GM12878 (cell line): ENCODE measurements at regions not wholly inside any gene's neighbourhood (a gene's known extent, or its start where the extent isn't known, plus 50 kb on each side); places are given as distances from the start of the nearest gene placed in this dataset.

Experiments used
- ATAC-seq: fragments of 200-7000 bp; cut with Tn5 transposase; 3 replicates; pipeline ENCODE4 v1.9.1; 2020; ENCODE audit warnings: mild to moderate bottlenecking, moderate library complexity
- BruUV-seq: library from RNA; stranded (reverse); fragments of 400-500 nt; replicated peaks from 2 replicates; lab custom pipeline; 2021; lab: Mats Ljungman, UMichigan
- CTCF ChIA-PET: fragments of 300-600 bp; sonication (Branson Sonifier 250); formaldehyde crosslinking; extraction: SDS; loops from one replicate; lab custom pipeline; 2021; ENCODE audit warnings: inconsistent platforms; lab: Yijun Ruan, JAX
- POLR2A ChIA-PET: fragments of 350-600 bp; formaldehyde crosslinking; extraction: SDS; loops from one replicate; lab custom pipeline; 2021; ENCODE audit warnings: inconsistent platforms; lab: Charles Lee
- RAD21 ChIA-PET: fragments of 300-600 bp; sonication (Branson Sonifier 250); formaldehyde crosslinking; loops from one replicate; lab custom pipeline; 2023; ENCODE audit warnings: antibody characterized with exemption; ENCODE audit not compliant: unreplicated experiment; lab: Charles Lee
- SMC1A ChIA-PET: fragments of 300-600 bp; sonication (Branson Sonifier 250); formaldehyde crosslinking; loops from one replicate; lab custom pipeline; 2023; ENCODE audit not compliant: unreplicated experiment, uncharacterized antibody; lab: Charles Lee
- DNase-seq: peaks from one replicate; pipeline ENCODE4 v3.0.0-alpha.2; 2011; ENCODE audit warnings: low read depth, low spot score
- FAIRE-seq: peaks from 3 replicates; lab custom pipeline; 2011; peaks lifted over from hg19 to GRCh38; lab: Jason Lieb, UNC
- H2AFZ ChIP-seq: 2 replicates; pipeline ENCODE4 v1.6.0; 2011; ENCODE audit warnings: low read depth, low read length, control low read depth; ENCODE audit not compliant: control insufficient read depth
- H3K27ac ChIP-seq: 2 replicates; pipeline ENCODE4 v1.5.1; 2011; ENCODE audit warnings: control low read depth; ENCODE audit not compliant: control insufficient read depth, insufficient read depth
- H3K27me3 ChIP-seq, 2 experiments: replicated peaks in 1 of 2; 2 replicates each; pipeline versions ENCODE4 v1.6.0 to v1.6.1; 2011; ENCODE audit warnings: low read length in 1 of 2; ENCODE audit not compliant: control insufficient read depth in 2 of 2, insufficient read depth in 2 of 2
- H3K36me3 ChIP-seq, 2 experiments: 2 replicates each; pipeline ENCODE4 v1.5.1; 2011; ENCODE audit warnings: low read length in 1 of 2; ENCODE audit not compliant: control insufficient read depth in 2 of 2, insufficient read depth in 2 of 2
- H3K4me1 ChIP-seq: 2 replicates; pipeline ENCODE4 v1.6.1; 2011; ENCODE audit warnings: mild to moderate bottlenecking, low read length, moderate library complexity, mixed read lengths; ENCODE audit not compliant: control insufficient read depth, insufficient read depth
- H3K4me2 ChIP-seq: 2 replicates; pipeline ENCODE4 v1.6.0; 2011; ENCODE audit warnings: control low read depth; ENCODE audit not compliant: control insufficient read depth, insufficient read depth
- H3K4me3 ChIP-seq: fragments of 200-600 bp; sonication (generic); 2 replicates; pipeline ENCODE4 v1.5.1; 2016
- H3K79me2 ChIP-seq: 2 replicates; pipeline ENCODE4 v1.6.0; 2011; ENCODE audit warnings: low read length; ENCODE audit not compliant: control insufficient read depth, insufficient read depth
- H3K9ac ChIP-seq: 2 replicates; pipeline ENCODE4 v1.8.0; 2011; ENCODE audit warnings: low read length, control low read depth, mixed read lengths; ENCODE audit not compliant: control insufficient read depth, insufficient read depth
- H3K9me3 ChIP-seq: replicated peaks from 3 replicates; pipeline ENCODE4 v1.5.1; 2011; ENCODE audit warnings: mild to moderate bottlenecking, low read length; ENCODE audit not compliant: control insufficient read depth, insufficient read depth
- H4K20me1 ChIP-seq: 2 replicates; pipeline ENCODE4 v1.6.0; 2011; ENCODE audit not compliant: control insufficient read depth, insufficient read depth
- FOS ChIP-seq: IDR thresholded peaks from 3 replicates; pipeline ENCODE4 v1.6.1; 2011; ENCODE audit warnings: borderline replicate concordance; ENCODE audit not compliant: insufficient read length; ENCODE audit errors: extremely low read depth
- HCFC1 ChIP-seq: fragments of 150-350 bp; IDR thresholded peaks from 2 replicates; pipeline ENCODE4 v1.6.1; 2014; ENCODE audit warnings: low read length
- HDAC2 ChIP-seq: fragments of 200-600 bp; sonication (generic); IDR thresholded peaks from 2 replicates; pipeline ENCODE4 v1.6.1; 2017
- KDM1A ChIP-seq: fragments of 200-600 bp; sonication (generic); IDR thresholded peaks from 2 replicates; pipeline ENCODE4 v1.6.1; 2016; ENCODE audit warnings: borderline replicate concordance
- MTA2 ChIP-seq: fragments of 450-650 bp; IDR thresholded peaks from 2 replicates; pipeline ENCODE4 v1.6.1; 2016; ENCODE audit warnings: low read depth, mild to moderate bottlenecking, moderate library complexity
- RAD51 ChIP-seq: fragments of 450-650 bp; IDR thresholded peaks from 2 replicates; pipeline ENCODE4 v1.6.1; 2016; ENCODE audit warnings: moderate library complexity, mild to moderate bottlenecking, inconsistent platforms
- RFX5 ChIP-seq: IDR thresholded peaks from 2 replicates; pipeline ENCODE4 v1.6.1; 2011; ENCODE audit warnings: low read depth, low read length, improper control_type of control experiment
- SUPT20H ChIP-seq: IDR thresholded peaks from 2 replicates; pipeline ENCODE4 v1.6.1; 2011; ENCODE audit warnings: low read depth, mild to moderate bottlenecking, low read length, moderate library complexity, borderline replicate concordance; ENCODE audit not compliant: control insufficient read depth
- USF1 ChIP-seq: IDR thresholded peaks from 2 replicates; pipeline ENCODE4 v1.6.1; 2011; ENCODE audit warnings: borderline replicate concordance, low read depth, mild to moderate bottlenecking, moderate library complexity, mixed read lengths, low read length; ENCODE audit not compliant: insufficient read depth; ENCODE audit errors: extremely low read length
- ZNF207 ChIP-seq: fragments of 450-650 bp; IDR thresholded peaks from 2 replicates; pipeline ENCODE4 v1.6.1; 2014; ENCODE audit warnings: antibody characterized with exemption, mild to moderate bottlenecking, borderline replicate concordance
- WGBS: methylation state at CpG from one replicate; pipeline ENCODE4 v1.1.6; 2016; ENCODE audit warnings: low lambda C conversion rate; ENCODE audit not compliant: insufficient replicate concordance, insufficient coverage; ENCODE audit errors: missing lambda C conversion rate; 5-methylcytosine and 5-hydroxymethylcytosine counted together
- in situ Hi-C: fragments of 300-500 bp; cut with MboI; formaldehyde crosslinking; loops from 9 replicates; pipeline ENCODE4 v1.14.3; 2018; ENCODE audit warnings: mixed read lengths
- intact Hi-C: fragments of 100-400 bp; cut with micrococcal nuclease; formaldehyde crosslinking; loops from one replicate; pipeline ENCODE4 v1.14.2; 2022; ENCODE audit not compliant: unreplicated experiment

DNA sequence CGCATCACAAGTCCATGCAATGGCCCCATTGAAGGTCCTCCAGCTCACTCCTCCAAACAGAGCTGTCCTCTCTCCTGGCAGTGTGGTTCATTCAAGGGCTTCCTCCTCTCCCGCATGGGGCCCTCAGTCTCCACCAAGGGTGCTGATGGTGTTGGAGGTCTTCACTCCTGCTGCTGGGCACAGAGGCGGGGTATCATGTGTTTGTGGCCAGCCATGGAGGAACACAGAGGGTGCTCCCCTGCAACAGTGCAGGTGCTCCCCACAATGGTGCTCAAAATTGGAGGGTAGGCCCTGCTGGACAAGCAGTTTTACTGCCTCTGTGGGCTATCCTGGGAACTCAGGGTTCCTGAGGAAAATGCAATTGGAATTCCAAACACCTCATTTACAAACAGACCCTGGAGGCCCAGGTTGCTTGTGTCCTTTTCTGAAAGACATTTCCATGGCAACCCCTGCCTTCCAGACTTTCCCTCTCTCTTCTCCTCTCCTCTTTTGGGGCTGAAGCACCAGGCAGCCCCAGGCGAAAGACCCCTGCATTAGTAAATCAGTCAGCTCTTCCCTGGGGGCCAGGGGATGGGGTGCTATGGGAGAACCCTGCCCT lies 256.0 kb downstream of the HAUS1 start:
- no peak overlapping the region for H3K27ac ChIP-seq
- no peak overlapping the region for H3K4me3 ChIP-seq
- H3K4me2 ChIP-seq: no peak overlapping the region
- FAIRE-seq: no peak
- no peaks in the 10 kb centered on the region for H3K36me3 ChIP-seq
- no TSS peak for BruUV-seq
- WGBS: 12% methylated on average over 4 of the region's 4 CpGs
- no peaks in the 10 kb centered on the region for H3K27me3 ChIP-seq
- no peak for DNase-seq
- ChIA-PET SMC1A (no interaction called here), CTCF (interaction anchor here (1.3 kb wide), 1 partner anchor 79 kb away, joined by 3 read pairs; no protein-coding TSS in a partner anchor), RAD21 (no interaction called here), POLR2A (no interaction called here)
- TF ChIP-seq HDAC2: no peak
- no peak for TF ChIP-seq ZNF207
- no peak for TF ChIP-seq USF1
- no peak for TF ChIP-seq FOS
- TF ChIP-seq RAD51: no peak
- TF ChIP-seq SUPT20H: no peak
- no peak for TF ChIP-seq RFX5
- TF ChIP-seq KDM1A: no peak
- TF ChIP-seq MTA2: no peak
- no peak for TF ChIP-seq HCFC1
- H2AFZ ChIP-seq: no peak overlapping the region
- no peak for ATAC-seq
- no peak overlapping the region for H3K9ac ChIP-seq
- H4K20me1 ChIP-seq: no peaks in the 10 kb centered on the region
- no peaks in the 10 kb centered on the region; the same call in 2 of the 3 replicates for H3K9me3 ChIP-seq
- intact Hi-C loops: no loop called here
- no peaks in the 10 kb centered on the region for H3K79me2 ChIP-seq
- no peaks in the 10 kb centered on the region for H3K4me1 ChIP-seq
- in situ Hi-C loops: no loop called here
